ENCODE measurements at regions not wholly inside any gene's neighbourhood (a gene's known extent, or its start where the extent isn't known, plus 50 kb on each side); places are given as distances from the start of the nearest gene placed in this dataset.
"Not testable (repeated sequence)": the region's sequence is repeated elsewhere in the genome, so short reads cannot be mapped to it uniquely, and the experiment has no call there.

- no peak for DNase-seq (ENCODE audit: extremely low read depth in 1 of 11, low read depth in 9 of 11, low spot score in 4 of 11)
These were observed 264.3 kb upstream of the AGTR2 start for GRCh38 chrX:115906276-115906675.

- DNase-seq (ENCODE audit: extremely low read depth in 1 of 11, low read depth in 9 of 11, low spot score in 4 of 11) = no peak
These were observed 263.7 kb upstream of the AGTR2 start for GRCh38 chrX:115906881-115907280.

- no peak for DNase-seq (ENCODE audit: extremely low read depth in 1 of 11, low read depth in 9 of 11, low spot score in 4 of 11)
These were observed 261.5 kb upstream of the AGTR2 start for GRCh38 chrX:115909017-115909416.

- no peak for DNase-seq (ENCODE audit: extremely low read depth in 1 of 11, low read depth in 9 of 11, low spot score in 4 of 11)
These were observed 258.6 kb upstream of the AGTR2 start for GRCh38 chrX:115911967-115912366.

- no peak for DNase-seq (ENCODE audit: extremely low read depth in 1 of 11, low read depth in 9 of 11, low spot score in 4 of 11)
These were observed 258.1 kb upstream of the AGTR2 start for GRCh38 chrX:115912372-115912897.

- no peak for DNase-seq (ENCODE audit: extremely low read depth in 1 of 11, low read depth in 9 of 11, low spot score in 4 of 11)
These were observed 257.0 kb upstream of the AGTR2 start for GRCh38 chrX:115913575-115913974.

GRCh38 chrX:115915625-115916024 is 254.9 kb upstream of the AGTR2 start:
- not testable (repeated sequence) for DNase-seq (ENCODE audit: extremely low read depth in 1 of 11, low read depth in 9 of 11, low spot score in 4 of 11)

GRCh38 chrX:115929480-115929879 is 241.1 kb upstream of the AGTR2 start:
- DNase-seq (ENCODE audit: extremely low read depth in 1 of 11, low read depth in 9 of 11, low spot score in 4 of 11) = no peak

- no peak for DNase-seq (ENCODE audit: extremely low read depth in 1 of 11, low read depth in 9 of 11, low spot score in 4 of 11)
These were observed 234.5 kb upstream of the AGTR2 start for GRCh38 chrX:115936008-115936407.

- DNase-seq (ENCODE audit: extremely low read depth in 1 of 11, low read depth in 9 of 11, low spot score in 4 of 11) = no peak
These were observed 231.5 kb upstream of the AGTR2 start for GRCh38 chrX:115939070-115939469.

- DNase-seq (ENCODE audit: extremely low read depth in 1 of 11, low read depth in 9 of 11, low spot score in 4 of 11) = peak in 1 of 11 donors; percentile 9
These were observed 230.8 kb upstream of the AGTR2 start for GRCh38 chrX:115939636-115940160.

- no peak for DNase-seq (ENCODE audit: extremely low read depth in 1 of 11, low read depth in 9 of 11, low spot score in 4 of 11)
These were observed 230.2 kb upstream of the AGTR2 start for GRCh38 chrX:115940348-115940747.

- peak in 8 of 11 donors; percentile 5 to 88 (median 84) for DNase-seq (ENCODE audit: extremely low read depth in 1 of 11, low read depth in 9 of 11, low spot score in 4 of 11)
These were observed 229.6 kb upstream of the AGTR2 start for GRCh38 chrX:115940888-115941332.

- no peak for DNase-seq (ENCODE audit: extremely low read depth in 1 of 11, low read depth in 9 of 11, low spot score in 4 of 11)
These were observed 229.2 kb upstream of the AGTR2 start for GRCh38 chrX:115941388-115941787.

- no peak for DNase-seq (ENCODE audit: extremely low read depth in 1 of 11, low read depth in 9 of 11, low spot score in 4 of 11)
These were observed 224.5 kb upstream of the AGTR2 start for GRCh38 chrX:115946059-115946458.

- DNase-seq (ENCODE audit: extremely low read depth in 1 of 11, low read depth in 9 of 11, low spot score in 4 of 11) = peak in 2 of 11 donors; percentile 29 to 30
These were observed 222.3 kb upstream of the AGTR2 start for GRCh38 chrX:115948018-115948923.

- peak in 4 of 11 donors; percentile 32 to 66 (median 54) for DNase-seq (ENCODE audit: extremely low read depth in 1 of 11, low read depth in 9 of 11, low spot score in 4 of 11)
These were observed 220.4 kb upstream of the AGTR2 start for GRCh38 chrX:115949900-115950822.

- DNase-seq (ENCODE audit: extremely low read depth in 1 of 11, low read depth in 9 of 11, low spot score in 4 of 11) = no peak
These were observed 218.0 kb upstream of the AGTR2 start for GRCh38 chrX:115952417-115953092.
